ENCODE measurements at regions not wholly inside any gene's neighbourhood (a gene's known extent, or its start where the extent isn't known, plus 50 kb on each side); places are given as distances from the start of the nearest gene placed in this dataset.

GRCh38 chr2:167493862-167494261 lies 605.6 kb downstream of the XIRP2 start:
- Histone ChIP-seq H3K27me3 (ENCODE audit: control insufficient read depth in 2 of 2, insufficient read depth in 2 of 2, low read length in 2 of 2) (no peaks in the 10 kb centered on the region), H3K9me3 (replicated peaks in 1 of 2; ENCODE audit: control insufficient read depth in 1 of 2, insufficient read depth in 1 of 2, low read length in 2 of 2) (no peaks in the 10 kb centered on the region), H3K36me3 (replicated peaks in 1 of 2; ENCODE audit: control insufficient read depth in 1 of 2, insufficient read depth in 2 of 2, low read length in 2 of 2) (no peaks in the 10 kb centered on the region), H3K79me2 (ENCODE audit: insufficient read depth, low read length) (no peaks in the 10 kb centered on the region), H4K20me1 (ENCODE audit: insufficient read depth, low read length) (no peaks in the 10 kb centered on the region), H3K4me1 (ENCODE audit: control insufficient read depth in 1 of 2, insufficient read depth in 2 of 2, low read length in 2 of 2) (no peaks in the 10 kb centered on the region), H2AFZ (ENCODE audit: insufficient read depth, low read depth, low read length, poor library complexity, severe bottlenecking) (no peak overlapping the region), H3K9ac (ENCODE audit: insufficient read depth, low read length, poor library complexity, severe bottlenecking) (no peak overlapping the region), H3K27ac (ENCODE audit: low read depth in 1 of 2, low read length in 2 of 2) (no peak overlapping the region), H3K4me3 (replicated peaks in 1 of 3; ENCODE audit: low read depth in 2 of 3, low read length in 3 of 3) (no peak overlapping the region), H3K4me2 (replicated peaks; ENCODE audit: extremely low read depth, low read length, poor library complexity, severe bottlenecking) (no peak overlapping the region)
- H3K4me1 Mint-ChIP-seq: no peaks in the 10 kb centered on the region
- H3K27ac Mint-ChIP-seq: no peak overlapping the region
- H3K9me3 Mint-ChIP-seq: peaks cover 0 to 7% (median 2%) of the 10 kb centered on the region in 7 donors
- H3K36me3 Mint-ChIP-seq: no peaks in the 10 kb centered on the region
- H3K4me3 Mint-ChIP-seq: no peak overlapping the region
- DNase-seq: no peak
- no peak for TF ChIP-seq CTCF (IDR thresholded peaks at IDR 0.05)
- peaks cover 0 to 2% (median 0%) of the 10 kb centered on the region in 3 donors for H3K27me3 Mint-ChIP-seq (ENCODE audit: low read depth in 3 of 3)
- intact Hi-C loops (cut with micrococcal nuclease): no loop called here

- Mint-ChIP-seq H3K4me3 (no peak overlapping the region), H3K27ac (no peak overlapping the region), H3K36me3 (no peaks in the 10 kb centered on the region), H3K27me3 (ENCODE audit: low read depth in 3 of 3) (peaks cover 0 to 2% (median 0%) of the 10 kb centered on the region in 3 donors), H3K4me1 (no peaks in the 10 kb centered on the region), H3K9me3 (peaks cover 0 to 7% (median 2%) of the 10 kb centered on the region in 7 donors)
- no peak overlapping the region for H3K27ac ChIP-seq (ENCODE audit: low read depth in 1 of 2, low read length in 2 of 2)
- intact Hi-C loops (cut with micrococcal nuclease): no loop called here
- no peaks in the 10 kb centered on the region for H3K4me1 ChIP-seq (ENCODE audit: control insufficient read depth in 1 of 2, insufficient read depth in 2 of 2, low read length in 2 of 2)
- no peak for DNase-seq
- no peak for TF ChIP-seq CTCF (IDR thresholded peaks at IDR 0.05)
- H3K9ac ChIP-seq (ENCODE audit: insufficient read depth, low read length, poor library complexity, severe bottlenecking): no peak overlapping the region
- H3K36me3 ChIP-seq (replicated peaks in 1 of 2; ENCODE audit: control insufficient read depth in 1 of 2, insufficient read depth in 2 of 2, low read length in 2 of 2): no peaks in the 10 kb centered on the region
- H3K79me2 ChIP-seq (ENCODE audit: insufficient read depth, low read length): no peaks in the 10 kb centered on the region
- H3K9me3 ChIP-seq (replicated peaks in 1 of 2; ENCODE audit: control insufficient read depth in 1 of 2, insufficient read depth in 1 of 2, low read length in 2 of 2): no peaks in the 10 kb centered on the region
- no peak overlapping the region for H3K4me2 ChIP-seq (replicated peaks; ENCODE audit: extremely low read depth, low read length, poor library complexity, severe bottlenecking)
- H2AFZ ChIP-seq (ENCODE audit: insufficient read depth, low read depth, low read length, poor library complexity, severe bottlenecking): no peak overlapping the region
- H4K20me1 ChIP-seq (ENCODE audit: insufficient read depth, low read length): no peaks in the 10 kb centered on the region
- no peaks in the 10 kb centered on the region for H3K27me3 ChIP-seq (ENCODE audit: control insufficient read depth in 2 of 2, insufficient read depth in 2 of 2, low read length in 2 of 2)
- no peak overlapping the region for H3K4me3 ChIP-seq (replicated peaks in 1 of 3; ENCODE audit: low read depth in 2 of 3, low read length in 3 of 3)
These were observed 604.2 kb downstream of the XIRP2 start for GRCh38 chr2:167492486-167492885.

Measured in CD14-positive monocyte (primary cell).